Tibial artery (tissue), 4 donors: ENCODE measurements at regions not wholly inside any gene's neighbourhood (a gene's known extent, or its start where the extent isn't known, plus 50 kb on each side); places are given as distances from the start of the nearest gene placed in this dataset.

Experiments used
- DNase-seq, 2 donors: peaks; one replicate each; pipeline ENCODE4 v3.0.0-alpha.2; 2019
- H3K27ac ChIP-seq, 2 donors: fragments of 200-600 bp; sonication (generic) in 1 of 2; 1 replicate in 1 of 2; 2 replicates in 1 of 2; pipeline ENCODE4 v1.5.1; 2018 to 2019; ENCODE audit warnings: mild to moderate bottlenecking in 1 of 2
- H3K27me3 ChIP-seq, 2 donors: fragments of 200-600 bp; sonication (generic) in 1 of 2; one replicate each; pipeline versions ENCODE4 v1.5.1 to v1.6.0; 2016 to 2019
- H3K36me3 ChIP-seq, 3 donors: fragments of 200-600 bp; sonication (generic) in 2 of 3; one replicate each; pipeline ENCODE4 v1.5.1; 2016 to 2019; ENCODE audit warnings: mild to moderate bottlenecking in 2 of 3
- H3K4me1 ChIP-seq, 4 donors: fragments of 200-600 bp; sonication (generic) in 2 of 4; 1 replicate in 3 of 4; 2 replicates in 1 of 4; pipeline ENCODE4 v1.5.1; 2016 to 2019
- H3K4me3 ChIP-seq, 2 donors: fragments of 200-600 bp; sonication (generic) in 1 of 2; 1 replicate in 1 of 2; 2 replicates in 1 of 2; pipeline ENCODE4 v1.5.1; 2018 to 2019; ENCODE audit warnings: mild to moderate bottlenecking in 2 of 2
- H3K9me3 ChIP-seq, 3 donors: fragments of 200-600 bp; sonication (generic) in 1 of 3; one replicate each; pipeline ENCODE4 v1.5.1; 2016 to 2019
- CTCF ChIP-seq, 2 experiments: fragments of 200-600 bp in 1 of 2; fragments of 450-650 bp in 1 of 2; IDR thresholded peaks; one replicate each; pipeline ENCODE4 v1.5.1; 2017 to 2019; ENCODE audit warnings: antibody characterized with exemption in 2 of 2, mild to moderate bottlenecking in 1 of 2, moderate library complexity in 1 of 2
- intact Hi-C: fragments of 100-400 bp; cut with DNase I; formaldehyde crosslinking; loops from one replicate; pipeline ENCODE4 v1.15.0; 2023; ENCODE audit warnings: low total_unique reads

DNA sequence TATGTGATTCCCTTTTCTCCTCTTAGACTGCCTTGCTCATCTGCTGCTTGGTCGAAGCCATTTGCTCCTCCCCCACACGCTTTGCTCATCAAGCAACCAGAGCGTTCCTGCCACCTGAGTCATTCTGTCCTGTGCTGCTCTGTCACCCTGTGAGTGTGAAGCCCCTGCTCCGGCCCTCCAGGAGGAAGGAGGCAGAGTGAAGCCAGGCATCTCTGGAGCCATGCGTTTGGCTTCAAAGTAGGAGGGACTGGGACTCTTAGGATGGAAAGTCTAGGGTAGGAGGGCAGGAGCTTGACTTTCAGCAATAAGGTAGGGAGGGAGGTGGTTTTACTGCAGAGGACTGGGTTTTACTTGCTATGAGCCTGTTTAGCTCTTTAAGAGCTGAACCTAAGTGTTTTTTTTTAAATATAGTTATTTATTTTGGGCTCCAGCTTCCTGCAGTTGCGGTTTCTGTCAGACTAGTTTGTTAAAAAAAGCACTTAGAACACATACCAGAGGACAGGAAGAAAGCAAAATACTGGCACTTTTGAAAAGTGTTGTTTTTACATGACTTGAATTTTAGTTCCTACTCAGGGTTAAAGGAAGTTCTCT, 63.6 kb downstream of the SPINK2 start:
- peak overlapping the region in 1 of 2 donors; percentile 15 for H3K4me3 ChIP-seq
- intact Hi-C loops, result no loop called here
- H3K9me3 ChIP-seq, result no peaks in the 10 kb centered on the region
- TF ChIP-seq CTCF (IDR thresholded peaks at IDR 0.05), result no peak
- H3K36me3 ChIP-seq, result no peaks in the 10 kb centered on the region
- peak; percentile 33 to 70 for DNase-seq
- peaks cover 0 to 26% (median 19%) of the 10 kb centered on the region in 4 donors for H3K4me1 ChIP-seq
- H3K27ac ChIP-seq, result peak overlapping the region; percentile 76 to 81
- no peaks in the 10 kb centered on the region for H3K27me3 ChIP-seq

DNA sequence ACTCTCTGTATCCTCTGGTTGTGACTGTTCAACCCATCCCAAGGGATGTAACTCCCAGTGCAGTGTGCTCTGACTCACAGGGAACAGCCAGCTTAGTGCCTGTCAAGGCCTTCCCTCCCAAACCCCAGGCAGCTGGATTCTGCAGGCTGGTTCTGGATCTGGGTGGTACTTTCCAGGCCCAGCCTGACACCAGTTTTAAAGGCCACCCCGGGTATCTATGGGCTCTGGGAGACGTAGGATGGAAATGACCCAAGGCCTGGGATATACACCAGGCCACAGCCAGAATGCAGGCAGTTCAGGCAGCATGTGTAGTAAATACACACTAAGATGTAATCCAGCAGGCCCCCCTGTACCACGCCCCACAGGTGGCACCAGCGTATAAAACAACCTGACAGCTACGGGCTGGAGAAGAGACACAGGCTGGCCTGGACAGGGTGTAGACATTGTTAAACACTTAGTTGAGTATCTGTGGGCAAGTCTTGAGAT, 64.2 kb downstream of the SPINK2 start:
- peak overlapping the region; percentile 76 to 81 for H3K27ac ChIP-seq
- DNase-seq, result peak; percentile 22 to 69
- H3K4me1 ChIP-seq, result peaks cover 0 to 26% (median 19%) of the 10 kb centered on the region in 4 donors
- no peaks in the 10 kb centered on the region for H3K27me3 ChIP-seq
- peak overlapping the region in 1 of 2 donors; percentile 15 for H3K4me3 ChIP-seq
- no peaks in the 10 kb centered on the region for H3K36me3 ChIP-seq
- intact Hi-C loops, result no loop called here
- no peak for TF ChIP-seq CTCF (IDR thresholded peaks at IDR 0.05)
- H3K9me3 ChIP-seq, result no peaks in the 10 kb centered on the region

DNA sequence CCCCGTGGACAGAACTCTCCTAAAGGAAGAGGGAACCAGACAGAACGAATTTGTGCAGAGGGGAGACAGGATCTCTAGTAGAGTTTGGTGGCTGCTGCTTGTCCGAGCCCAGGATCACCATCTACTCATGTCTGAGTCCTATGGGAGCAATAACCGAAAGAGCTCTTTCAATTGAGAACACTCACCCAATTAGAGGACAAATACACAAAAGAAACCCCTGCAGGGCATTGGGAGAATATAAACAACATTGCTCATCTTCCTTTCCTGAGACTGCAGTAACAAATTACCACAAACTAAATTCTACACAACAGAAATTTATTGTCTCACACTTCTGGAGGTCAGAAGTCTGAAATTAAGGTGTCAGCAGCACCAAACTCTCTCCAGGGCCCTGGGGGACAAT, 65.6 kb downstream of the SPINK2 start:
- no peaks in the 10 kb centered on the region for H3K9me3 ChIP-seq
- no peak for TF ChIP-seq CTCF (IDR thresholded peaks at IDR 0.05)
- H3K4me1 ChIP-seq, result peaks cover 0 to 26% (median 19%) of the 10 kb centered on the region in 4 donors
- H3K27me3 ChIP-seq, result no peaks in the 10 kb centered on the region
- intact Hi-C loops, result no loop called here
- H3K27ac ChIP-seq, result no peak overlapping the region
- H3K4me3 ChIP-seq, result no peak overlapping the region
- DNase-seq, result no peak
- no peaks in the 10 kb centered on the region for H3K36me3 ChIP-seq

DNA sequence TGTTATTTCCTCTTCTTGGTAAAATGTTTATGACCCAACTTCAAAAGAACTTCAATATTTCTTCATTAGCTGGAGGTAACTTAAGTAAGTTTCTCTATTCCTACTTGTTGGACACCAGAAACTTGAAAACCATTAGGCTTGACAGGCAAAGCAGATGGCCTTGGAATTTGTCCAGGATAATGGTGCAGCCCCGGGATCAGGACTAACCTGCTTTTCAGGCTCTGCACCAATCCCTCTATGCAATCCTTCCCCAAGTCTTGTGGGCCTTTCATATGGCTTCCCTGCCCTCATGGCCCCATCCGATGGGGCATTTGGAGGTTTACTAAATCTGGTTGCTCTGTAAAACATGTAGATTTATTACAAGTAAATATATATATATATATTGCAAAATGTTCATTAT, 68.5 kb downstream of the SPINK2 start:
- H3K27ac ChIP-seq, result no peak overlapping the region
- no peaks in the 10 kb centered on the region for H3K9me3 ChIP-seq
- intact Hi-C loops, result no loop called here
- no peak overlapping the region for H3K4me3 ChIP-seq
- H3K4me1 ChIP-seq, result peaks cover 0 to 16% (median 12%) of the 10 kb centered on the region in 4 donors
- H3K36me3 ChIP-seq, result no peaks in the 10 kb centered on the region
- H3K27me3 ChIP-seq, result no peaks in the 10 kb centered on the region
- DNase-seq, result no peak
- TF ChIP-seq CTCF (IDR thresholded peaks at IDR 0.05), result no peak

- Histone ChIP-seq H3K36me3 (no peaks in the 10 kb centered on the region), H3K4me1 (no peaks in the 10 kb centered on the region), H3K27me3 (no peaks in the 10 kb centered on the region), H3K9me3 (no peaks in the 10 kb centered on the region), H3K27ac (no peak overlapping the region), H3K4me3 (no peak overlapping the region)
- TF ChIP-seq CTCF (IDR thresholded peaks at IDR 0.05), result no peak
- DNase-seq, result no peak
- intact Hi-C loops, result no loop called here
Observed at GRCh38 chr4:56750231-56750630, 69.1 kb upstream of the HOPX start.
